HG03095 (cell line): ENCODE measurements at regions not wholly inside any gene's neighbourhood (a gene's known extent, or its start where the extent isn't known, plus 50 kb on each side); places are given as distances from the start of the nearest gene placed in this dataset.
"Not testable (repeated sequence)": the region's sequence is repeated elsewhere in the genome, so short reads cannot be mapped to it uniquely, and the experiment has no call there.

ENCODE experiments used
- ATAC-seq: cut with Tn5 transposase; IDR thresholded peaks from one replicate; pipeline ENCODE4 v1.9.1; 2021; ENCODE audit warnings: moderate library complexity; ENCODE audit not compliant: unreplicated experiment

- ATAC-seq, result no peak
Measured at GRCh38 chr17:33927732-33928133, 327.4 kb upstream of the CCL2 start.

DNA sequence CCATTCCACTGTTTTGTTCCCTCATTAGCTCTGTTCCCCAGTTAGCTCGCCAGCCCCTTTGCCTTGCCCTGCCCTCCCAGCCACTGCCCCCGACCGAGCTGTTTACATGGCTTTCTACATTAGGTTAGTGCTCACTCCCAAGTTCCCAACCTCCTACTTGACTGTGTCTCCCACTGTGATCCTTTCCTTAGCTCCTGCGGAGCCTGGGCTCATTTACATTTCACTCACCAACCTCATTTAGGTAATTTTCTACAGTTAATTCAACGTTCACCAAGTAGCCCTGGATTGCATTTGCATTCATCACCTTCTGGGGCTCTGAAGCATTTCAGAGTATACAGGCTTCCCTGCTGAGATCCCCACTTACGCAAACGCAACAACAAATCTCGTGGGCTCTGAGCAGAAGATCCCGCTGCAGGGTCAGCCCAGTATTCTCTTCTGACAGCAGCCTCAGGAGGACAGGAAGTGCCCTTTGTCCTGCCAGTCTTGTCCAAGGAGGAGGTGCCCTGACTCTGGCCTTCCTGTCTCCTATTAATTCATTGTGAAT lies 325.8 kb upstream of the CCL2 start:
- ATAC-seq, result no peak

- ATAC-seq, result not testable (repeated sequence)
Measured at GRCh38 chr17:33931148-33931814, 323.8 kb upstream of the CCL2 start.

- no peak for ATAC-seq
Measured at GRCh38 chr17:33932996-33933395, 322.1 kb upstream of the CCL2 start.

DNA sequence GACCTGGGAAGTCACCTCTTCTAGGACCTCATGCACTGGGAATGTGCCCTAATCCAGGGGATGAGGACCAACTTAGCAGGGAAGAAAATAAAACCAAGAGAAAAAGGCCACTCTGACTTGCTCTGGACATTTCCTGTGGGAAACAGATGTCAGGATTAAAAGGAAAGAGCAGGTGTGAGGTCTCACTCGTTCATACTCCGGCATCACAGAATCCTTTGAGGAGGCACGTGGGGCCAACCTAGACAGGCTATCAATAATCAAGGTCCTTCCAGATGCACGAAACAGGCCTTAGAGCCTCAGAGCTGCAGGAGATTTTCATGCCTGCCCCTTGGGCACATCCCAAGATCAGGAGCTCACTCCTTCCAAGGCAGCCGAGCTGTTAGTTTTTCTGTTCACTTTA lies 321.5 kb upstream of the CCL2 start:
- no peak for ATAC-seq

- ATAC-seq, result no peak
Measured at GRCh38 chr17:33934696-33935095, 320.4 kb upstream of the CCL2 start.

- ATAC-seq, result no peak
Measured at GRCh38 chr17:33935822-33936221, 319.3 kb upstream of the CCL2 start.

DNA sequence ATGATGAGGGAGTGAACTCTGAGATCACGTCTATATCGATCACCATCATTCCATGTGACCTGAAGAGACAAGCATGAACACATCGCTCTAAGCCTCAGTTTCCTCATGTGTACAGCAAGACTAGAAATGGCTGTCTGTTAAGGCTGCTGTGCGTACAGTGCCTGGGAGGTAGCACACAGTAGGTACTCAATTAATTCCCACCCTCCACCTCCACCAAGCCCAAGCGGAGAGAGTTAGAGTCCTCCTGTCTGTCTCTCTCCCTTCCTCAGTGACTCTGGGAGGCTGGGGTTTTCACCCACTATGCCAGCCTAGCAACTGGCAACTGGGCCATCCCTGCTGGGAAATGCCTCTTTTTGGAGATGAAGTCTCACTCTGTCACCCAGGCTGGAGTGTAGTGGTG lies 318.3 kb upstream of the CCL2 start:
- no peak for ATAC-seq

- no peak for ATAC-seq
Measured at GRCh38 chr17:33939959-33940358, 315.1 kb upstream of the CCL2 start.

DNA sequence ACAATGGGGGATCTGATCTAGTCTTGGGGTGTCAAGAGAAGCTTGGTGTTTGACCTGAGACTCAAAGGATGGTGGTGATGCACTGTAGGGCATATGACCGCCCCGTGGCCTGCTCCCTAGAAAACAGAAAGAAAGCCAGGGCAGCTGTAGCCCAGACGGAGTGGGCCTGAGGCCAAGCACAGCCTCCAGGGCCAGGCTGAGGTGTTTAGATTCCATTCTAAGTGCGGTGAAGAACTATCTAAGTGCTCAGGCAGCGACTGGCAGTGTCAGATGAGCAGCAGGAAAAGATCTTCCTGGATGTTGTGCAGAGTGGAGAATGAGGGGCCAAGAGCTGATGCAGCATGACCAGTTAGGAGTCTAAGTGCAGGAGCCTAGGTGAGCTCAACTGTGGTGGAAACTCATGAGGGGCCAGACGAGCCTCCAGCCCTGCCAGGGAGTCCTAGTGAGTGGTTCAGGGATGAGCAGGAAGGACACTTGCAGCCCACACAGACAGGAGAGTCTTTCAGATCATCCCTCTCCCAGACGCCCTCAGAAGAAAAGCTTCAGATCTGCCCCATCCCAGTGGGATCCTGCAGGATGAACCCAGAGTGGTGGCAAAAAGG lies 314.2 kb upstream of the CCL2 start:
- ATAC-seq, result no peak

DNA sequence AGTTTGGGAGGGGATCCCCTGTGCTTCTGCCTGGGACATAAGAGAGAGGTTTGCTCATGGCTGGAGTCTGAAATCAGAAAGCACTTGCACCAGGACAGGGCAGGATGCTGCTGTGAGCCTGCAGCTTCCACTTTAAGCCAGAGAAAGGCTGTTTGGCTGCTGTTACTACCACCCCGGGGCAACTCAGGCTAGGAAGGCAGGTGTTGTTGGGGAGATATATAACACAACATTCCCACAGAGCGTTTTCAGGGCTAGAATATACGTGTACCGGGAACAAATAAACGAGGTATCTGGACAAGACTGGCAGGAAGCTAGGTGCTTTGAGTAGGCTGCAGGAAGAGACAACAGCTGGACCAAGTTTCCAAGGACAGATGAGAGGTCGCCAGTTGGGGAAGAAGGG lies 313.3 kb upstream of the CCL2 start:
- ATAC-seq, result no peak

- ATAC-seq, result no peak
Measured at GRCh38 chr17:33942414-33942813, 312.7 kb upstream of the CCL2 start.

DNA sequence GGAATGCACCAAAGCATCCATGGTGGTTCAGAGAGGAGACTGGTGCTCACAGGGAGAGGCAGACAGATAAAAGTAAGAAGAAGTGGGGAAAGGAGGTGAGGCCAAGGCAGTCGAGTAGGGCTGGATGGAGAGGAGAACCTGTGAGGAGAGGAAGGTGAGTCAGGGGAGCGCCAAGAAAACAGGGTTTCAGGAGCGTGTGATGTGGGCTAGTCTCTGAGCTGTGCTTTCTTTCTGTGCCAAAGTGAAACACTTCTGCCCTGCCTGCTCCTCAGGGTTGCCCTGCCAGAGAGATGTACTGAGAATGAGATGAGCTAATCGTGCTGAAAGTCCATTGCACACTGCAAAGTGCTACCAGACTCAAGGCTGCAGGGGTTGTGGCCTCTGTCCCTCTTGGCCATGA lies 310.7 kb upstream of the CCL2 start:
- ATAC-seq, result no peak

DNA sequence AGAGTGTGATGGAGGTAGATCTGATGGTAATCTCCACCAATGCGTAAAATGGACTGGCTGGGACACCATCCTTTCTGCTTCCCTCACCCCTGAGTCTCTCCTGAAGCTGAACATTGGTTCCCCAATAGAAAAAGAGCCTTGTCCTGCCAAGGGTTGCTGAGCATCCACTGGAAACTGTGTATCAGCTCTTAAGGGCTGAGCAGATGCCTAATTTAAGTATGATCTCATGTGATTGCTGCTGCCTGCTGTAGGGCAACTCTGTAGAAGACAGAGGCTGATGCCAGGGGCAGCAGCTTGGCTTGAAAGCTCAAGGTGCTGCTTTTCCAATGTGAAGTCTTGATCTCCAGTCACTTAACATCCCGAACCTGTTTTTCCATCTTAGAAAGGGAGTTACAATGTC lies 310.3 kb upstream of the CCL2 start:
- no peak for ATAC-seq

GRCh38 chr17:33945646-33946546 lies 309.2 kb upstream of the CCL2 start:
- no peak for ATAC-seq

DNA sequence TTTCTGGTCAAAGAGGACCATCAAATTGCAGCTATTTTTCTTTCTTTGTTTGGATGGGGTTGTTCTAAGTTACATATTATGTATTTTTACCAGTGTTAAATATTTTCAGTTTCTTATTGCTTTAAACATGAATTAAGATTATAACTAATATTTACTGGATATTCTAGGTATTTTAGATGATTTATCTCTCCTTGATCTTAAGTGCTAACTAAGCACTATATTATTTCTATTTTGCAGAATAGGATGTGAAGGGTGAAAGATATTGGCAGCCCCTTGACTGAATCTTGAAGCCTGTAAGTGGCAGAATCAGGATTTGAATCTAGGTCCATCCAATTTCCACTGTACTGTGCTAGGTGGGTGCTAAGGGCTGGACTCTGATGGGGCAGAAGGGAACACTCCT lies 307.3 kb upstream of the CCL2 start:
- no peak for ATAC-seq

DNA sequence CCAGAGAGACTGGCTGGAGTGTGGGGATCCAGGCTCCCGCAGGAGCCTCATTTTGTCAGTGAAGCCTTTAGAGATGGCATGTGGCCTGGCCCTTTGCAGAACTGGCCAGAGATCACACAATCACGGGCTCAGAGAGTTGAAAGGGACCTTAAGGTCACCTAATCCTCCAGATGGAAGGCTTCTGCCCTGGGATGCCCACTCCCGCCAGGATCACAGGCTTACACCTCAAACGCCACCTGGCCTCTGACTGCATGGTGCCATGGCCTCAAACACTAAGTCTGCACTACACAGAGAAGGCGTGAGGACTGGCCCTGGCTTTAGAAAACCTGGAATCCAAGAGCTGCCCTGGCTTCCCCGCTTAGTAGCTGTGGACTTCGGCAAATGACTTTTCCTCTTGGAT lies 306.8 kb upstream of the CCL2 start:
- ATAC-seq, result no peak

GRCh38 chr17:33949100-33949499 lies 306.0 kb upstream of the CCL2 start:
- ATAC-seq, result no peak

GRCh38 chr17:33950061-33950460 lies 305.0 kb upstream of the CCL2 start:
- ATAC-seq, result no peak

GRCh38 chr17:33952425-33952824 lies 302.7 kb upstream of the CCL2 start:
- ATAC-seq, result no peak

DNA sequence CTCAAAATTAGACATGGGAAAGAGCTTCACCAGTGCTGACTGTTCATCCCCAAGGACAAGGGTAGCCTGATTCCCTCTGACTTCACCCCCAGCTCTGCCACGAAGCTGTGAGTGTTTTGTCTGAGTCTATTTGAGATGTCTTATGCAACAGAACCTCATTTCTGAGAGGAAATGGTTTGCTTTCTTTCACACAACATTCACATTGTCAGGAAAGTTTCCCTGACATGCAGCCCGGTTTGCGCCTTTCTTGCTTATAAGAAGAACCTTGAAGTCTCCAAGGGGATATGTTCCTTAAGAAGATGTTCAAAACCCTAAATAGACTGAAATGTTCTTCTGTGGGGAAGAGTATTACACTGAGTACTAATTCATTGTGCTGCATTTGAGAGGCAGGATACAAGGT lies 300.5 kb upstream of the CCL2 start:
- ATAC-seq, result no peak

GRCh38 chr17:33955461-33955860 lies 299.6 kb upstream of the CCL2 start:
- no peak for ATAC-seq
